Stimulated activated CD8-positive, alpha-beta memory T cell treated with anti-CD3 and anti-CD28 coated beads, Interleukin-4, amount 100 ng/mL, for 4 hours (primary cell): ENCODE measurements at regions not wholly inside any gene's neighbourhood (a gene's known extent, or its start where the extent isn't known, plus 50 kb on each side); places are given as distances from the start of the nearest gene placed in this dataset.
"Not testable (repeated sequence)": the region's sequence is repeated elsewhere in the genome, so short reads cannot be mapped to it uniquely, and the experiment has no call there.

Experiments
- DNase-seq, 2 donors: peaks; one replicate each; pipeline ENCODE4 v3.0.0-alpha.2; 2020; ENCODE audit warnings: low read depth in 2 of 2, low spot score in 1 of 2

- no peak for DNase-seq
Measured at GRCh38 chr11:38173676-38174075, 1575.6 kb upstream of the RAG2 start.

GRCh38 chr11:38169286-38169685, 1571.2 kb upstream of the RAG2 start:
- no peak for DNase-seq

- no peak for DNase-seq
Measured at GRCh38 chr11:38163526-38163925, 1565.5 kb upstream of the RAG2 start.

DNA sequence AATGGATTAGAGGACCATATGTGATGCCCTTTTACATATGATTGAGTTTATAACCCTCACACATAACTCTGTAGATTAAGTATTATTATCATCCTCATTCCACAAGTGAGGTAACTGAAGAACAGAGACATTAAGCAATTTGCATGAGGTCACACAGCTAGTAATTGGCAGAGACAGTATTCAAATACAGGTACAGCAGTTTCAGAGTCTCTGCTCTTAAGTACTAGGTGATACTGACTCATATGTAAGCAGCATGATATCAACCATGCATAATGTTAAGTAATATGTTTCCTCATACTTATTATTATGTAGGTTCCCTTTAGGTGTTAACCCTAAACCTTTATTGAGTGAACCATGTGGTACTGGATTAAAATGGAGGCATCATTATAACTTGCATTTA, 1562.4 kb upstream of the RAG2 start:
- DNase-seq = no peak

GRCh38 chr11:38159038-38159437, 1561.0 kb upstream of the RAG2 start:
- DNase-seq = no peak

GRCh38 chr11:38156495-38157146, 1558.6 kb upstream of the RAG2 start:
- DNase-seq = no peak

- no peak for DNase-seq
Measured at GRCh38 chr11:38155856-38156255, 1557.8 kb upstream of the RAG2 start.

DNA sequence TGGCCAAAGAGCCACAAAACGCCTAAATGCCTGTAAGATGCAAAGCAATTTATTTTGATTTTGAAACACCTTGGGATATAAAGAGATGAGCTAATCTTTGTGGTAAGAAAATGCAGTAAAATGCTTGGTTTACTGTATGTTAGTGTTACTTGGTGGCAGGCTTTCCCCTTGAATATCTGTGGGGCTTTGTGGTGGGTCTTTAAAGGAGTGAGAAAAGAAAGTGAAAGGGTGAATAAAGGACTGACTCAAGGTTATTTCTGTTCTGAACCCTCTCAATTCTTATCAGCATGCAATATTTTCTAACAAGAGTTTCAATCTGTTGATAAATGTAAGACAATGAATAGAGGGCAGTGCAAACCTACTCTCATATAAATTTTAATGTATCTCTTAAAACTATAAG, 1555.9 kb upstream of the RAG2 start:
- DNase-seq = no peak

- DNase-seq = no peak
Measured at GRCh38 chr11:38143852-38144251, 1545.8 kb upstream of the RAG2 start.

DNA sequence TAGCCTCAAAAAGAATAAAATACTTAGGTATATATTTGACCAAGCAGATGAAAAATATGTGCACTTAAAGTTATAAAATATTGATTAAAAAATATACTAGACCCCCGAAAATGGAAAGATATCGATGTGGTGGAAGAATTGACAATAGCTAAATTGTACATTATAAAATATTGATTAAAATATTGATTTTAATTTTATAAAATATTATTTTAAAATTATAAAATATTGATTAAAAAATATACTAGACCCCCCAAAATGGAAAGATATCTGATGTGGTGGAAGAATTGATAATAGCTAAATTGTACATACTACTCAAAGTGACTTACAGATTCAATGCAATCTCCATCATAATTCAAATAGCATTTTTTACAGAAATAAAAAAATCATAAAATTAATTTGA, 1540.9 kb upstream of the RAG2 start:
- no peak for DNase-seq

DNA sequence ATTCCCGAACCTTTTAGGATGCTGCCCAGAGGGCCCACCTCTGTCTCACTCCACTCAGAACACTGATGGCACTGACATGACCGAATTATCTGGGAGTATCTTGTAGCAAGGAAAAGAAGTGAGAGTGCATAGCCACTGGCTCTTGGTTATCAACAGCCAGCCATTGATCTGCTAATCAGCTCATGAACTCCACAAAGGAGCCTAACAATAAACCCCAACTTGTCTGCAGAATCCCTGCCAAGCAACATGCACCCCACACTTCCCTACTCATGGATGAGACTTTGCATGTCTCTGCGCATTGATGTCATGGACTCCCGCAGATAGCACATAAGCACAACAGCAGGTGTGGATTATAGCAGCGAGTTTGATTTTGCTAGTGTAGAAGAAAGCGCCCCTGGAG, 1538.9 kb upstream of the RAG2 start:
- DNase-seq = no peak

DNA sequence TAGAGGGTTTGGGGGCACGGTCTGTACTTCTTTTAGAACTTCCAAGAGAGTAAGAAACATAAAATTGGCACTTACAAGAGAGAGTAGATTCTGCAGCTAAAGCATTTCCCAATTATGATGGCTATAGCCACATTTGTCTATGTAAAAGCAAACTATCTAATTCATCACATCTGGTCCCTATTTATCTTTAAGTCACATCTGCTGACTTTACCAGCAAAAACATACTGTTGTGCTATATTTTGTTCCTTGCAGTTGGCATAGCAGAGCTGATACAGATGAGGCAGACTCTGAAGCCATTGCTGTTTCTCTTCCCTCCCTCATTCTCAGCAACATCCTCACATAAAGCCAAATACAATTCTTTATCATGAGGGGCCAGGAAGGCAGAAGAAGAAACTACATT, 1533.5 kb upstream of the RAG2 start:
- DNase-seq = no peak

DNA sequence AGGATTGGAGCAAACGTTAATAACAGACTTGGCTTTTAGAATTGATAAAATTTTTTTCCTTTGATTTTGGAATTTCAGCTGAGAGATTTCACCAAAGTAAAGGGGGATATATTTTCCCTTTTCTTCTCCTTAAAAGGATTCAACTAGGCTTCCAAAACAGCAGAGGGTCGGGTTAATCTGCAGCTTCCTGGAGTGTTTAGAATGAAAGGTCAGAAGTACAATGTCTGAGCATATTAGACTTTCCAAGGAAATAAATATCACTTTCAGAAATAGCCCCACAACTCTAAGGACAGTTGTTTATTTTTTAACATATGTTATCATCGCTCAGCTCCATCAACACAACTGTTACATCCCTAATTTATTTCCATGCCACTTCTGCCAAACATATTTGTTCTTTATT, 1532.9 kb upstream of the RAG2 start:
- DNase-seq = no peak

- no peak for DNase-seq
Measured at GRCh38 chr11:38130514-38130913, 1532.5 kb upstream of the RAG2 start.

DNA sequence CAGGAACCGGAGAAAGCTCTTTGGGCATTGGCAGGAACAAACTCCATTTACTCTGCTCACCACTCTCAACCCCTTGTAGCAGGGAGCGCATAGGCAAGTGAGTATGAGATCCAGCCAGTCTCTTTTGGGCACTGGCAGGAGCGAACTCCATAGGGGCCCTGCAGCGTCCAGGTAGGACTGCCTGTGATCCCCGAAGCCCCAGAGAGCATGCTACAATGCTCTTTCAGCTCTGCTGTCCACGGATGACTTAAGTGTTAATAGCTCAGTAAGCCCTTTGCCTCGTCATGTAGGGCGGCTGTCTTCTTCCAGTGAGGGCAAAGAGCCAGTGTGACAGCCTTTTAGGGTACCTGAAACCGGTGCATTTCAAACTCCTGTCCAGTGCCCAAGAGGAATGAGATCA, 1525.6 kb upstream of the RAG2 start:
- DNase-seq = no peak

- DNase-seq = not testable (repeated sequence)
Measured at GRCh38 chr11:38116616-38117015, 1518.6 kb upstream of the RAG2 start.

GRCh38 chr11:38115381-38115780, 1517.3 kb upstream of the RAG2 start:
- DNase-seq = not testable (repeated sequence)

DNA sequence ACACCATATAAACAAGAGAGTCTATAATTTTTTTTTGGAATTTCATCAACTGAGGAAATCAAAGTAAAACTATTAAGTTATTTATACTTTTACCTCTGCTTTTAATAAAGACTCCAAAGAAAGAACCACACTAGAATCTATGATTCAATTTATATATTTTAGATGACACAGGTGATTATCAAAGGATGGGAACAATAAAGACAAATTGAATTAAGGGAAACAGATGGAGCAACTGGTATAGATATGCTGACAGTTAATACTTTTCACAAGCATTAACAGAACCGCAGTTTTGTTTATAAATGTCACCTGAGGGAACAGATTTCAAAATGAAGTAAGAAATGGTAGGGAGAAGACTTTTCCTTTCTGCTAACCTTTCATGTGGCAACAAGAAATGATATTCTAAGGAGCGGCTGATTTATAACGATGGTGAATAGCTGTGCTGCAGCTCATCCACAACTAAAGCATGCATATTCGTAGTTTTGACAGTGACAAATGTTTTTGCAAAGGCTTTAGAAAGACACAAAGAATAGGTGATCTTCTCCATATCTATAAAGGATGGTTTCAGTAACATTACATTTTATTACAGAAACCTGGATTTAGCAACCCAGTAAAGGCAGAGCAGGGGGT, 1502.9 kb upstream of the RAG2 start:
- no peak for DNase-seq

DNA sequence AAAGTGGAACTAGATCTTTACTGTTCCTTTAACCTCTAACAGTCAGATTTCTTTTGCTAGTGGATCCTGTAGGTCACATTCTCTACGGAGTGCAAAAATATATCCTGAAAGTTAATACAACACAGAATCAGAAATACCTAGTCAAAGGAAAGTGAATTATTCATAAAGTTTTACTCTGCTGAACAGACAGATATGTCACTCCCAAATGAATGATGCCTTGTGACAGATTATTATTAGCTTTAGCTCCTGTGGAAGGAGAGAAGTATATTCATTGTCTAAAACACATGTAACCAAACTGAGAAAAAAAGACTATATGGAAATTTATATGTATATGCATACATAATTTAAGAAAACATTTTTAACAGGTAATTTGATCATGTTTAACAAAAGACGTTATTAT, 1497.2 kb upstream of the RAG2 start:
- no peak for DNase-seq

DNA sequence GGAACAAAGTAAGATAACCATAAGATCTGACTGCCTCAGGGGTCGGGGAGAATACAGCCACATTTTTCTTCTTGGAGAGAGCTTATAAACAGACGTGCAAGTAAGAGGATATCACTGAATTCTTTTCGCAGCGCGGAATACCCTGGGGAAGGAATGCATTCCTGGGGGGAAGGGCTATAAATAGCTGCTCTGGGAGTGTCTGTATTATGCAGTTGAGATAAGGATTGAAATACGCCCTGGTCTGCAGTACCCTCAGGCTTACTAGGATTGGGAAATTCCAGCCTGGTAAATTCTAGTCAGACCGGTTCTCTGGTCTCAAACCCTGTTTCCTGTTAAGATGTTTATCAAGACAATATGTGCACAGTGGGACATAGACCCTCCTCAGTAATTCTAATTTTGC, 1491.7 kb upstream of the RAG2 start:
- no peak for DNase-seq

DNA sequence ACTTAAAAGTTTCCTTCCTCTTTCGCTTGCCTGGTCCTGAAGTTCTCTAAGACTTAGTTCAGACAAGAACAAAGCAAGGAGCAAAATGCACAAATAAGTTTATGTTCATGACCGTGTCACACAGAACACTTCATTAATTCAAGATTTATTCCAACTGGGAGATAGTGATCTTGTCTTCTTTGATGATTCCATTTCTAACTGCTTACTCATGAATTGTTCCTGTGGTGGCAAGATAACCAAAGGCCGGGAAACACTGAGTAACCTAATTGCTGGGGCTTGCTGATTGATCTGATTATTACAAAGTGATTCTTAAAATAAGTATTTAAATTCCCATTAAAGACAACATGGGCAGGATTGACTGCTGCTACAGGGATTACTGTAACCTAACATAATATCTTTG, 1462.9 kb upstream of the RAG2 start:
- DNase-seq = no peak

DNA sequence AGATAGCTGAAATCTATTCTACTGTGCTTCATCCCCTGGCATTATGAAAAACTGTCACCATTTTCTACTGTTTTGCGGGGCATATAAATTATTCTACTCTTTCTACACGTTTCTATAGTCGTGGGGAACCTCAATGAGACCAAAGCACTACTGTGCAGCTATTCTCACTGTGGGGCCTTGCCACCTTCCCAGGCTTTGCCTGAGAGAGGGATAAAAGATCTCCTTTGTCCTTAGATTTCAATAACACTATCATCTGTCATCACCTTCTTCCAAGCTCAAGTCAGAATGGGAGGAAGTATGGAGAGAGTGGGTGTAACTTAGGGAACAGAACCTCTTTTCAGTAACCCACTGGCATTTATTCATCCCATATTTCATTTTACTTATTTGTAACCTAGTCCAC, 1462.1 kb upstream of the RAG2 start:
- no peak for DNase-seq

GRCh38 chr11:38046571-38047135, 1448.6 kb upstream of the RAG2 start:
- DNase-seq = no peak
